ENCODE measurements at regions not wholly inside any gene's neighbourhood (a gene's known extent, or its start where the extent isn't known, plus 50 kb on each side); places are given as distances from the start of the nearest gene placed in this dataset.

- DNase-seq = no peak
- Histone ChIP-seq H3K9ac (ENCODE audit: low read length in 3 of 3) (no peak overlapping the region), H3K27me3 (ENCODE audit: control insufficient read depth, insufficient read depth, low read length) (no peaks in the 10 kb centered on the region), H3K27ac (ENCODE audit: low read depth in 2 of 2, low read length in 2 of 2) (no peak overlapping the region), H3K4me3 (ENCODE audit: low read length in 3 of 3) (no peak overlapping the region), H3K4me1 (ENCODE audit: control insufficient read depth in 2 of 3, insufficient read depth in 2 of 3, low read depth in 1 of 3, low read length in 3 of 3) (no peaks in the 10 kb centered on the region), H3K36me3 (ENCODE audit: control insufficient read depth in 2 of 3, insufficient read depth in 3 of 3, low read length in 3 of 3) (no peaks in the 10 kb centered on the region), H3K9me3 (ENCODE audit: control insufficient read depth in 2 of 3, insufficient read depth in 1 of 3, low read length in 3 of 3) (no peaks in the 10 kb centered on the region)
- intact Hi-C loops (cut with DNase I) = no loop called here
- FAIRE-seq = no peak
- no peak for TF ChIP-seq CTCF (IDR thresholded peaks at IDR 0.05; ENCODE audit: borderline replicate concordance, extremely low read depth, insufficient read depth)
Measured at GRCh38 chr5:109612278-109612905, 77.3 kb upstream of the MAN2A1 start.

GRCh38 chr5:109611505-109611904, 78.2 kb upstream of the MAN2A1 start:
- no peaks in the 10 kb centered on the region for H3K36me3 ChIP-seq (ENCODE audit: control insufficient read depth in 2 of 3, insufficient read depth in 3 of 3, low read length in 3 of 3)
- no peaks in the 10 kb centered on the region for H3K9me3 ChIP-seq (ENCODE audit: control insufficient read depth in 2 of 3, insufficient read depth in 1 of 3, low read length in 3 of 3)
- no peak overlapping the region for H3K4me3 ChIP-seq (ENCODE audit: low read length in 3 of 3)
- no peaks in the 10 kb centered on the region for H3K4me1 ChIP-seq (ENCODE audit: control insufficient read depth in 2 of 3, insufficient read depth in 2 of 3, low read depth in 1 of 3, low read length in 3 of 3)
- no peak overlapping the region for H3K9ac ChIP-seq (ENCODE audit: low read length in 3 of 3)
- no peak overlapping the region for H3K27ac ChIP-seq (ENCODE audit: low read depth in 2 of 2, low read length in 2 of 2)
- intact Hi-C loops (cut with DNase I) = no loop called here
- DNase-seq (no peak), FAIRE-seq (no peak)
- no peak for TF ChIP-seq CTCF (IDR thresholded peaks at IDR 0.05; ENCODE audit: borderline replicate concordance, extremely low read depth, insufficient read depth)
- no peaks in the 10 kb centered on the region for H3K27me3 ChIP-seq (ENCODE audit: control insufficient read depth, insufficient read depth, low read length)

GRCh38 chr5:109611061-109611460, 78.7 kb upstream of the MAN2A1 start:
- intact Hi-C loops (cut with DNase I) = no loop called here
- no peaks in the 10 kb centered on the region for H3K36me3 ChIP-seq (ENCODE audit: control insufficient read depth in 2 of 3, insufficient read depth in 3 of 3, low read length in 3 of 3)
- H3K4me3 ChIP-seq (ENCODE audit: low read length in 3 of 3) = no peak overlapping the region
- FAIRE-seq (no peak), DNase-seq (no peak)
- H3K27ac ChIP-seq (ENCODE audit: low read depth in 2 of 2, low read length in 2 of 2) = no peak overlapping the region
- no peak for TF ChIP-seq CTCF (IDR thresholded peaks at IDR 0.05; ENCODE audit: borderline replicate concordance, extremely low read depth, insufficient read depth)
- H3K27me3 ChIP-seq (ENCODE audit: control insufficient read depth, insufficient read depth, low read length) = no peaks in the 10 kb centered on the region
- no peak overlapping the region for H3K9ac ChIP-seq (ENCODE audit: low read length in 3 of 3)
- H3K9me3 ChIP-seq (ENCODE audit: control insufficient read depth in 2 of 3, insufficient read depth in 1 of 3, low read length in 3 of 3) = no peaks in the 10 kb centered on the region
- no peaks in the 10 kb centered on the region for H3K4me1 ChIP-seq (ENCODE audit: control insufficient read depth in 2 of 3, insufficient read depth in 2 of 3, low read depth in 1 of 3, low read length in 3 of 3)

GRCh38 chr5:109610581-109610980, 79.1 kb upstream of the MAN2A1 start:
- Histone ChIP-seq H3K27ac (ENCODE audit: low read depth in 2 of 2, low read length in 2 of 2) (no peak overlapping the region), H3K9me3 (ENCODE audit: control insufficient read depth in 2 of 3, insufficient read depth in 1 of 3, low read length in 3 of 3) (no peaks in the 10 kb centered on the region), H3K4me3 (ENCODE audit: low read length in 3 of 3) (no peak overlapping the region), H3K36me3 (ENCODE audit: control insufficient read depth in 2 of 3, insufficient read depth in 3 of 3, low read length in 3 of 3) (no peaks in the 10 kb centered on the region), H3K27me3 (ENCODE audit: control insufficient read depth, insufficient read depth, low read length) (no peaks in the 10 kb centered on the region), H3K9ac (ENCODE audit: low read length in 3 of 3) (no peak overlapping the region), H3K4me1 (ENCODE audit: control insufficient read depth in 2 of 3, insufficient read depth in 2 of 3, low read depth in 1 of 3, low read length in 3 of 3) (no peaks in the 10 kb centered on the region)
- TF ChIP-seq CTCF (IDR thresholded peaks at IDR 0.05; ENCODE audit: borderline replicate concordance, extremely low read depth, insufficient read depth) = no peak
- DNase-seq (no peak), FAIRE-seq (no peak)
- intact Hi-C loops (cut with DNase I) = no loop called here
